ENCODE measurements at regions not wholly inside any gene's neighbourhood (a gene's known extent, or its start where the extent isn't known, plus 50 kb on each side); places are given as distances from the start of the nearest gene placed in this dataset.

DNA sequence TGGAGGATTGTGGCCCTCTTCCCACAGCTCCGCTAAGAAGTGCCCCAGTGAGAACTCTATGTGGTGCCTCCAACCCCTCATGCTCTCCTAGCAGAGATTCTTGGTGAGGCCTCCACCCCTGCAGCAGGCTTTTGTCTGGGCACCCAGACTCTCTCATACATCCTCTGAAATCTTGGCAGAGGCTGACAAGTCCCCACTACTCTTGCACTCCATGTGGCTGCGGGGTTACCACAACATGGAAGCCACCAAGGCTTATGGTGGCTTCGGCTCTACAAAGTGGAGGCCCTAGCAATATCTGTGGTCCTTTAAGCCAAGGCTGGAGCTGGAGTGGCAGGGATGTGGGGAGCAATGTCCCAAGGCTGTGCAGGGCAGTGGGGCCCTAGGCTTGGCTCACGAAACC lies 255.2 kb downstream of the COX7B2 start:
- no peak overlapping the region for H2BK120ac ChIP-seq (replicated peaks; ENCODE audit: low read depth, low read length)
- no peak overlapping the region for H2BK20ac ChIP-seq (ENCODE audit: low read length)
- H2BK12ac ChIP-seq (ENCODE audit: low read depth, low read length), result no peak overlapping the region
- no peak overlapping the region for H3K9ac ChIP-seq (replicated peaks in 1 of 4; ENCODE audit: extremely low read depth in 1 of 4, low read depth in 3 of 4, low read length in 3 of 4)
- no peak overlapping the region for H3K4me2 ChIP-seq (ENCODE audit: insufficient read depth in 1 of 2, low read depth in 2 of 2, low read length in 2 of 2)
- no peak overlapping the region for H4K5ac ChIP-seq (ENCODE audit: insufficient read length, low read depth, low read length)
- H3K79me2 ChIP-seq (ENCODE audit: control insufficient read depth in 1 of 2, insufficient read depth in 2 of 2, low read length in 2 of 2), result no peaks in the 10 kb centered on the region
- POLR2A ChIA-PET (ENCODE audit: partially characterized antibody), result no interaction called here
- no peaks in the 10 kb centered on the region for H3K23me2 ChIP-seq (ENCODE audit: low read depth, low read length)
- no peaks in the 10 kb centered on the region; a peak in 1 of 7 replicates for H3K4me1 ChIP-seq (replicated peaks in 1 of 4; ENCODE audit: control insufficient read depth in 3 of 4, insufficient read depth in 4 of 4, low read length in 3 of 4)
- H2AK5ac ChIP-seq (ENCODE audit: low read depth, low read length), result no peak overlapping the region
- no peak for DNase-seq (ENCODE audit: low read depth in 1 of 2, low spot score in 2 of 2)
- H4K8ac ChIP-seq (ENCODE audit: extremely low read depth, insufficient read depth, low read length), result no peak overlapping the region
- H3K4ac ChIP-seq (replicated peaks; ENCODE audit: insufficient read length, low read depth, low read length), result no peak overlapping the region
- H3K23ac ChIP-seq (ENCODE audit: insufficient read length), result no peak overlapping the region
- no peaks in the 10 kb centered on the region for H4K20me1 ChIP-seq (replicated peaks in 1 of 2; ENCODE audit: control insufficient read depth in 1 of 2, insufficient read depth in 2 of 2, low read length in 2 of 2)
- no peak overlapping the region for H2BK5ac ChIP-seq (ENCODE audit: low read depth, low read length)
- no peak overlapping the region for H3K14ac ChIP-seq (ENCODE audit: insufficient read length)
- FAIRE-seq, result no peak
- CTCF ChIA-PET (ENCODE audit: partially characterized antibody), result no interaction called here
- 89% methylated on average over 4 of the region's 4 CpGs; no CpG with 5 or more reads in 1 of the 2 experiments for WGBS, 2 experiments (ENCODE audit: extremely low coverage in 1 of 2, insufficient coverage in 1 of 2, insufficient read length in 1 of 2, insufficient replicate concordance in 2 of 2, low coverage in 1 of 2, low lambda C conversion rate in 2 of 2, missing lambda C conversion rate in 1 of 2)
- H3K79me1 ChIP-seq (ENCODE audit: low read depth, low read length), result no peaks in the 10 kb centered on the region
- H3K27ac ChIP-seq (ENCODE audit: low read depth, low read length), result no peak overlapping the region
- H3K56ac ChIP-seq (replicated peaks; ENCODE audit: insufficient read length, low read depth, low read length), result no peak overlapping the region
- H3K18ac ChIP-seq (ENCODE audit: extremely low read depth, low read length), result no peak overlapping the region
- no peak overlapping the region for H2BK15ac ChIP-seq (ENCODE audit: low read length)
- no peak overlapping the region for H4K91ac ChIP-seq (replicated peaks; ENCODE audit: insufficient read length, low read length)
- peaks cover 10 to 14% of the 10 kb centered on the region in 2 experiments; a peak in 2 of 4 replicates for H3K9me3 ChIP-seq (ENCODE audit: insufficient read depth in 2 of 2, low read depth in 1 of 2, low read length in 1 of 2)
- H2AFZ ChIP-seq (ENCODE audit: low read length), result no peak overlapping the region
- no peaks in the 10 kb centered on the region for H3K36me3 ChIP-seq (ENCODE audit: control insufficient read depth in 2 of 4, insufficient read depth in 4 of 4, low read length in 3 of 4)
- no peaks in the 10 kb centered on the region for H3K27me3 ChIP-seq (replicated peaks in 1 of 4; ENCODE audit: control insufficient read depth in 3 of 4, extremely low read depth in 1 of 4, insufficient read depth in 3 of 4, low read length in 3 of 4)
- H3K4me3 ChIP-seq (ENCODE audit: extremely low read depth in 1 of 4, insufficient read depth in 2 of 4, low read depth in 3 of 4, low read length in 4 of 4), result no peak overlapping the region
- no peak for TF ChIP-seq SRF (IDR thresholded peaks at IDR 0.05; ENCODE audit: low read depth, low read length)
- TF ChIP-seq BCL11A (IDR thresholded peaks at IDR 0.05; ENCODE audit: low read depth in 2 of 2, low read length in 2 of 2), result no peak
- TF ChIP-seq RNF2 (IDR thresholded peaks at IDR 0.05; ENCODE audit: borderline replicate concordance, low read depth, low read length, missing control alignments, poor library complexity, severe bottlenecking), result no peak
- TF ChIP-seq SIN3A (conservative IDR thresholded peaks at IDR 0.05 in 1 of 2, IDR thresholded peaks at IDR 0.05 in 1 of 2; ENCODE audit: low read depth in 1 of 2, low read length in 2 of 2), result no peak
- TF ChIP-seq HDAC2 (IDR thresholded peaks at IDR 0.05; ENCODE audit: borderline replicate concordance in 1 of 2, low read depth in 2 of 2, low read length in 2 of 2), result no peak
- TF ChIP-seq, protein P1, sequence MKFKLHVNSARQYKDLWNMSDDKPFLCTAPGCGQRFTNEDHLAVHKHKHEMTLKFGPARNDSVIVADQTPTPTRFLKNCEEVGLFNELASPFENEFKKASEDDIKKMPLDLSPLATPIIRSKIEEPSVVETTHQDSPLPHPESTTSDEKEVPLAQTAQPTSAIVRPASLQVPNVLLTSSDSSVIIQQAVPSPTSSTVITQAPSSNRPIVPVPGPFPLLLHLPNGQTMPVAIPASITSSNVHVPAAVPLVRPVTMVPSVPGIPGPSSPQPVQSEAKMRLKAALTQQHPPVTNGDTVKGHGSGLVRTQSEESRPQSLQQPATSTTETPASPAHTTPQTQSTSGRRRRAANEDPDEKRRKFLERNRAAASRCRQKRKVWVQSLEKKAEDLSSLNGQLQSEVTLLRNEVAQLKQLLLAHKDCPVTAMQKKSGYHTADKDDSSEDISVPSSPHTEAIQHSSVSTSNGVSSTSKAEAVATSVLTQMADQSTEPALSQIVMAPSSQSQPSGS (IDR thresholded peaks at IDR 0.05; ENCODE audit: low read length), result no peak
- TF ChIP-seq RAD21 (IDR thresholded peaks at IDR 0.05 in 1 of 2, conservative IDR thresholded peaks at IDR 0.05 in 1 of 2; ENCODE audit: low read depth in 2 of 2, low read length in 2 of 2), result no peak
- TF ChIP-seq SAP30 (IDR thresholded peaks at IDR 0.05; ENCODE audit: insufficient read depth, insufficient replicate concordance, low read length), result no peak
- no peak for TF ChIP-seq TBP (IDR thresholded peaks at IDR 0.05; ENCODE audit: low read depth, low read length)
- no peak for TF ChIP-seq CHD1 (IDR thresholded peaks at IDR 0.05; ENCODE audit: low read depth, low read length)
- no peak for TF ChIP-seq YY1 (IDR thresholded peaks at IDR 0.05; ENCODE audit: low read depth, low read length)
- TF ChIP-seq CEBPB (IDR thresholded peaks at IDR 0.05; ENCODE audit: low read depth, low read length), result no peak
